ENCODE measurements at regions not wholly inside any gene's neighbourhood (a gene's known extent, or its start where the extent isn't known, plus 50 kb on each side); places are given as distances from the start of the nearest gene placed in this dataset.

GRCh38 chr7:84492098-84493034, 297.8 kb upstream of the SEMA3A start:
- no peak overlapping the region for H3K9ac ChIP-seq (ENCODE audit: low read depth, low read length)
- H3K4me3 ChIP-seq (ENCODE audit: low read length), result no peak overlapping the region
- no peak overlapping the region for H3K27ac ChIP-seq (ENCODE audit: low read length)
- no peaks in the 10 kb centered on the region for H3K9me3 ChIP-seq (ENCODE audit: insufficient read depth, low read depth, low read length)
- H3K27me3 ChIP-seq (ENCODE audit: insufficient read depth, low read length), result no peaks in the 10 kb centered on the region
- no peaks in the 10 kb centered on the region; the same call in 1 of the 2 replicates for H3K4me1 ChIP-seq (ENCODE audit: insufficient read depth, low read length)
- H3K36me3 ChIP-seq (ENCODE audit: insufficient read depth, low read depth, low read length), result no peaks in the 10 kb centered on the region

GRCh38 chr7:84490661-84491060, 296.1 kb upstream of the SEMA3A start:
- no peak overlapping the region for H3K27ac ChIP-seq (ENCODE audit: low read length)
- no peak overlapping the region for H3K9ac ChIP-seq (ENCODE audit: low read depth, low read length)
- H3K9me3 ChIP-seq (ENCODE audit: insufficient read depth, low read depth, low read length), result no peaks in the 10 kb centered on the region
- no peak overlapping the region for H3K4me3 ChIP-seq (ENCODE audit: low read length)
- no peaks in the 10 kb centered on the region; the same call in 1 of the 2 replicates for H3K4me1 ChIP-seq (ENCODE audit: insufficient read depth, low read length)
- H3K36me3 ChIP-seq (ENCODE audit: insufficient read depth, low read depth, low read length), result no peaks in the 10 kb centered on the region
- H3K27me3 ChIP-seq (ENCODE audit: insufficient read depth, low read length), result no peaks in the 10 kb centered on the region

- H3K27me3 ChIP-seq (ENCODE audit: insufficient read depth, low read length), result no peaks in the 10 kb centered on the region
- no peak overlapping the region for H3K9ac ChIP-seq (ENCODE audit: low read depth, low read length)
- peaks cover 5% of the 10 kb centered on the region; the same call in 1 of the 2 replicates for H3K4me1 ChIP-seq (ENCODE audit: insufficient read depth, low read length)
- H3K27ac ChIP-seq (ENCODE audit: low read length), result no peak overlapping the region
- no peaks in the 10 kb centered on the region for H3K36me3 ChIP-seq (ENCODE audit: insufficient read depth, low read depth, low read length)
- no peak overlapping the region for H3K4me3 ChIP-seq (ENCODE audit: low read length)
- no peaks in the 10 kb centered on the region for H3K9me3 ChIP-seq (ENCODE audit: insufficient read depth, low read depth, low read length)
Measured at GRCh38 chr7:84484502-84485079, 290.0 kb upstream of the SEMA3A start.

- H3K27ac ChIP-seq (ENCODE audit: low read length), result no peak overlapping the region
- H3K36me3 ChIP-seq (ENCODE audit: insufficient read depth, low read depth, low read length), result no peaks in the 10 kb centered on the region
- peaks cover 18% of the 10 kb centered on the region for H3K4me1 ChIP-seq (ENCODE audit: insufficient read depth, low read length)
- no peak overlapping the region for H3K4me3 ChIP-seq (ENCODE audit: low read length)
- no peaks in the 10 kb centered on the region; the same call in 1 of the 2 replicates for H3K9me3 ChIP-seq (ENCODE audit: insufficient read depth, low read depth, low read length)
- H3K27me3 ChIP-seq (ENCODE audit: insufficient read depth, low read length), result no peaks in the 10 kb centered on the region
- H3K9ac ChIP-seq (ENCODE audit: low read depth, low read length), result no peak overlapping the region
Measured at GRCh38 chr7:84482476-84482875, 287.9 kb upstream of the SEMA3A start.

GRCh38 chr7:84479059-84479458, 284.5 kb upstream of the SEMA3A start:
- Histone ChIP-seq H3K4me1 (ENCODE audit: insufficient read depth, low read length) (peaks cover 18% of the 10 kb centered on the region), H3K4me3 (ENCODE audit: low read length) (no peak overlapping the region), H3K27ac (ENCODE audit: low read length) (no peak overlapping the region), H3K27me3 (ENCODE audit: insufficient read depth, low read length) (no peaks in the 10 kb centered on the region), H3K9ac (ENCODE audit: low read depth, low read length) (no peak overlapping the region), H3K36me3 (ENCODE audit: insufficient read depth, low read depth, low read length) (no peaks in the 10 kb centered on the region), H3K9me3 (ENCODE audit: insufficient read depth, low read depth, low read length) (no peaks in the 10 kb centered on the region; the same call in 1 of the 2 replicates)

GRCh38 chr7:84477786-84478478, 283.3 kb upstream of the SEMA3A start:
- Histone ChIP-seq H3K27me3 (ENCODE audit: insufficient read depth, low read length) (no peaks in the 10 kb centered on the region), H3K4me3 (ENCODE audit: low read length) (no peak overlapping the region), H3K9me3 (ENCODE audit: insufficient read depth, low read depth, low read length) (no peaks in the 10 kb centered on the region; the same call in 1 of the 2 replicates), H3K9ac (ENCODE audit: low read depth, low read length) (no peak overlapping the region), H3K4me1 (ENCODE audit: insufficient read depth, low read length) (peaks cover 18% of the 10 kb centered on the region), H3K27ac (ENCODE audit: low read length) (no peak overlapping the region), H3K36me3 (ENCODE audit: insufficient read depth, low read depth, low read length) (no peaks in the 10 kb centered on the region)

- H3K27ac ChIP-seq (ENCODE audit: low read length), result no peak overlapping the region
- H3K4me1 ChIP-seq (ENCODE audit: insufficient read depth, low read length), result peaks cover 13% of the 10 kb centered on the region
- H3K36me3 ChIP-seq (ENCODE audit: insufficient read depth, low read depth, low read length), result no peaks in the 10 kb centered on the region
- no peaks in the 10 kb centered on the region for H3K27me3 ChIP-seq (ENCODE audit: insufficient read depth, low read length)
- H3K4me3 ChIP-seq (ENCODE audit: low read length), result no peak overlapping the region
- H3K9me3 ChIP-seq (ENCODE audit: insufficient read depth, low read depth, low read length), result no peaks in the 10 kb centered on the region; the same call in 1 of the 2 replicates
- H3K9ac ChIP-seq (ENCODE audit: low read depth, low read length), result no peak overlapping the region
Measured at GRCh38 chr7:84474436-84474835, 279.8 kb upstream of the SEMA3A start.

GRCh38 chr7:84471576-84471975, 277.0 kb upstream of the SEMA3A start:
- Histone ChIP-seq H3K27me3 (ENCODE audit: insufficient read depth, low read length) (no peaks in the 10 kb centered on the region), H3K9me3 (ENCODE audit: insufficient read depth, low read depth, low read length) (no peaks in the 10 kb centered on the region), H3K4me3 (ENCODE audit: low read length) (no peak overlapping the region), H3K36me3 (ENCODE audit: insufficient read depth, low read depth, low read length) (no peaks in the 10 kb centered on the region), H3K27ac (ENCODE audit: low read length) (no peak overlapping the region), H3K9ac (ENCODE audit: low read depth, low read length) (no peak overlapping the region), H3K4me1 (ENCODE audit: insufficient read depth, low read length) (no peaks in the 10 kb centered on the region)

GRCh38 chr7:84469034-84469433, 274.4 kb upstream of the SEMA3A start:
- Histone ChIP-seq H3K9ac (ENCODE audit: low read depth, low read length) (no peak overlapping the region), H3K27me3 (ENCODE audit: insufficient read depth, low read length) (no peaks in the 10 kb centered on the region), H3K4me1 (ENCODE audit: insufficient read depth, low read length) (no peaks in the 10 kb centered on the region), H3K27ac (ENCODE audit: low read length) (no peak overlapping the region), H3K9me3 (ENCODE audit: insufficient read depth, low read depth, low read length) (no peaks in the 10 kb centered on the region), H3K36me3 (ENCODE audit: insufficient read depth, low read depth, low read length) (no peaks in the 10 kb centered on the region), H3K4me3 (ENCODE audit: low read length) (no peak overlapping the region)

GRCh38 chr7:84462259-84462658, 267.7 kb upstream of the SEMA3A start:
- Histone ChIP-seq H3K4me1 (ENCODE audit: insufficient read depth, low read length) (no peaks in the 10 kb centered on the region), H3K9me3 (ENCODE audit: insufficient read depth, low read depth, low read length) (no peaks in the 10 kb centered on the region), H3K27me3 (ENCODE audit: insufficient read depth, low read length) (no peaks in the 10 kb centered on the region), H3K4me3 (ENCODE audit: low read length) (no peak overlapping the region), H3K9ac (ENCODE audit: low read depth, low read length) (no peak overlapping the region), H3K27ac (ENCODE audit: low read length) (no peak overlapping the region), H3K36me3 (ENCODE audit: insufficient read depth, low read depth, low read length) (no peaks in the 10 kb centered on the region)

- no peak overlapping the region for H3K9ac ChIP-seq (ENCODE audit: low read depth, low read length)
- H3K4me3 ChIP-seq (ENCODE audit: low read length), result no peak overlapping the region
- H3K27ac ChIP-seq (ENCODE audit: low read length), result no peak overlapping the region
- no peaks in the 10 kb centered on the region for H3K9me3 ChIP-seq (ENCODE audit: insufficient read depth, low read depth, low read length)
- no peaks in the 10 kb centered on the region for H3K36me3 ChIP-seq (ENCODE audit: insufficient read depth, low read depth, low read length)
- H3K27me3 ChIP-seq (ENCODE audit: insufficient read depth, low read length), result no peaks in the 10 kb centered on the region
- no peaks in the 10 kb centered on the region for H3K4me1 ChIP-seq (ENCODE audit: insufficient read depth, low read length)
Measured at GRCh38 chr7:84461093-84461492, 266.5 kb upstream of the SEMA3A start.

Data from iPS-20b (cell line).